HG03342 (cell line): ENCODE measurements at regions not wholly inside any gene's neighbourhood (a gene's known extent, or its start where the extent isn't known, plus 50 kb on each side); places are given as distances from the start of the nearest gene placed in this dataset.
"Not testable (repeated sequence)": the region's sequence is repeated elsewhere in the genome, so short reads cannot be mapped to it uniquely, and the experiment has no call there.

ENCODE experiments used
- ATAC-seq: cut with Tn5 transposase; IDR thresholded peaks from one replicate; pipeline ENCODE4 v1.9.1; 2021; ENCODE audit warnings: mild to moderate bottlenecking, moderate library complexity; ENCODE audit not compliant: unreplicated experiment

DNA sequence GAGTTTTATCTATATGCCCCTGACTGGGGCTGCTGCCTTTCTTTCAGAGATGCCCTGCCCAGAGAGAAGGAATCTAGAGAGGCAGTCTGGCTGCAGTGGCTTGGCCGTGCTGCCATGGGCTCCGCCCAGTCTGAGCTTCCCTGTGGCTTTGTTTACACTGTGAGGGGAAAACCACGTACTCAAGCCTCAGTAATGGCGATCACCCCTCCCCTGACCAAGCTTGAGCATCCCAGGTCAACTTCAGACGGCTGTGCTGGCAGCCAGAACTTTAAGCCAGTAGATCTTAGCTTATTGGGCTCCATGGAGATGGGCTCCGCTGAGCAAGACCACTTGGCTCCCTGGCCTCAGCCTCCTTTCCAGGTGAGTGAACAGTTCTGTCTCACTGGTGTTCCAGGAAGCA lies 69.0 kb upstream of the DPP6 start:
- not testable (repeated sequence) for ATAC-seq

DNA sequence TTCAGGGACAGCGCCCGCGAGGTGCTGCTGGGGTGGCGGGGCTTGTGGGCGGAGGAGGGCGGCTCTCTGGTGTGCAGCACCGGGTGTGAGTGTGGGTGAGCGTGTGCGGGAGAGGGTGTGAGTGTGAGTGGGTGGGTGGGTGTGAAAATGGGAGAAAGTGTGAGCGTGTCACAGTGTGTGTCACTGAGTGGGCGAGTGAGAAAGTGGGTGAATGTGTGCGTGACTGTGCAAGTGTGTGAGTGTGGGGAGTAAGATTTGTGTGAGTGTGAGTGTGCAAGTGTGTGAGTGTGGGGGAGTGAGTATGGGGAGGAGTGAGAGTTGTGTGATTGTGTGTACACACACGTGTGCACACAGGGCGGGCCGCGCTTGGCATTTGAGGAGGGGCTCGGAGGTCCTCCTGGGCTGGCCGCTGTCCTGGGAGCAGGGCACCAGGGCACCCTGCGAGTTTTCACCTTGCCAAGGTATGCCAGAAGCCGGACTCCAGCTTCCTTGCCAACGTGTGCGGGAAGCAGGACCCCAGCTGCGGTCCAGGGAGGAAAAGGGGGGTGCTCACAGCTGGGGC lies 63.1 kb upstream of the DPP6 start:
- not testable (repeated sequence) for ATAC-seq

DNA sequence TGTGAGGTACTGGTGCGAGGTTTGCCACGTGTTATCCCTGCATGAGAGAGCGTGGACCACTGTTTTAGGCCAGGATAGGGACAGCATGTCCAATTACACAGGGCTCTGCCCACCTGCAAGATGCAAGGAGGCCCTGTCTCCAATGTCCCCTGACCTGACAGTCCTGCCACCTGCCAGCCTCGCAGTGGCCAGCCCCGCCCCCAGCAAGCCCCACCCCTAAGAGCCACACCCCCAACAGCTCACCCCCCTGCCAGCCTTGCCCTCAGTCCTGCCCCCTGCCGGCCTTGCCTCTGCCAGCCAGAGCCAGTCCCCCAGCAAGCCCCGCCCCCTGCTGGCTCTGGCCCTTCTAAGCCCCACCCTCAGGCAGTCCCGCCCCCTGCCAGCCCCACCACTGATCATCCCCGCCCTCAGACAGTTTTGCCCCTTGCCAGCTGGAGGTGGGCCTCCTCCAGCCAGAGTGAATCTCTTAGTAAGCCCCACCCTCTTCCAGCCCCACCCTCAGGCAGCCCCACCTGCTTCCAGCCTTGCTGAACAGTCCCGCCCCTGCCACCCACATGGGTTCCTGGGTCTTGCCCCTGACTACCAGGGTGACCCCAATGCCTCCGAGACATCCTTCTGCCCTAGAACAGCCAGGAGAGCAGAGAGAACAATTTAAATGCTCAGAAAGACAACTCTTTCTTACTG lies 62.3 kb upstream of the DPP6 start:
- ATAC-seq: not testable (repeated sequence)

DNA sequence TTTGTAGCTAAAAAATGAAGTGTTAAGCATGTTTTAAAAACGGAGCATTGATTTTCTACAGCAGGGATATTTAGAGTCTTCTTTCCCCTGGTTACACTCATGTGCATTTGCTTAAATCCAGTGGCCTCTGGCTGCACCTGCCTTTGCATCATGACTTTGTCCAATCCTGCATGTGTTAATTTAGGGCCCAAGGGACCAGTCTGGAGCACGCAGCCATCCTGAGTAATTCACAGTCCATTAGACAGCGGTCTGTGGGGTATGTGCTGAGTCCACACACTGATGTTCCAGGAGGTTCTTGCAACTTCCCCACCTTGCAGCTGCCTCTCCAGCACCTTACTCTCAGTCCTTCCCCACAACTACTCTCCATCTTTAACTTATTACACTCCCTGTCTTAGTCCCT lies 60.7 kb upstream of the DPP6 start:
- ATAC-seq: not testable (repeated sequence)

DNA sequence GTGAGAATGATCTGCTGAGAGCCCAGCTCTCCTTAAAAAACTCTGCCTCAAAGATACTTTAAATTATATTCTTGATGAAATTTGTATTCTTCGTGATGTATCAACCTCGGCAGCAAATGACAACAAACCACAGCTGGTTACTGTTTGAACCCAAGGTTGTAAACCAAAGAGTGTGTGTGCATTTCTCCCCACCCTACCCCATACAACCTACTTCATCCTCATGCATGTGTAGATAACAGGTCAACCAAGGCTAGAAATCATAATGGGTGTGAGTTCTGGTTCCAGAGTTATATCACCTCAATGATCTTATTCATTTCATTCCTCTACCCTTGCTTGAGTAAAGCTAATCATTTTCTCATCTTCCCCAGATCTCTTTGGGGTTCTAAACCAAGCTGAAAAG lies 58.8 kb upstream of the DPP6 start:
- ATAC-seq: not testable (repeated sequence)

DNA sequence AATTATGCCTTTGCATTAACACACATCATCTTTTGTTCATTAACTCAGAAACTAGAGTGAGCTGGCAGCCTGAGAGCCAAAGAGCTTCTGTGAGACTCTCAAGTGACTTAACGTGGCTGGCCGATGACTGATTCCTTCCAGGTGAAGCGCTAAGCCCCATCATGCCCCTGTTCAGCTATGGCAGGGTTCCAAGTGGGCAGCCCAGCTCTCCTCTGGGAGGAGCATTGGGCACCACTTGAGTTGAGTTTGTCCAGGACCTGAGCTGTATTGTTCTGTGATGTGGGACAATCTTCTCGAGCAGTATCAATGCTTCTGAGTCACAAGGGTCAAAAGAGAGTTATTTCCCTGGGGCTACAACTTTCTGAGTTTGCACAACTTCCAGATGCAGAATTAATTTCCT lies 53.3 kb upstream of the DPP6 start:
- not testable (repeated sequence) for ATAC-seq
